ENCODE measurements at regions not wholly inside any gene's neighbourhood (a gene's known extent, or its start where the extent isn't known, plus 50 kb on each side); places are given as distances from the start of the nearest gene placed in this dataset.

GRCh38 chr12:86662464-86662863, 406.3 kb upstream of the MGAT4C start:
- no peak for TF ChIP-seq CTCF (IDR thresholded peaks at IDR 0.05)
- no peak overlapping the region for H3K27ac ChIP-seq (ENCODE audit: low read depth in 1 of 2, low read length in 2 of 2)
- intact Hi-C loops (cut with DNase I, micrococcal nuclease) = no loop called here
- no peaks in the 10 kb centered on the region for H3K27me3 Mint-ChIP-seq
- peaks cover 7% of the 10 kb centered on the region for H3K9me3 Mint-ChIP-seq
- DNase-seq (no peak), ATAC-seq (ENCODE audit: poor library complexity) (no peak)
- no peak overlapping the region for H3K4me3 Mint-ChIP-seq
- H3K4me3 ChIP-seq (ENCODE audit: low read length) = no peak overlapping the region
- ChIA-PET POLR2A (no interaction called here), CTCF (no interaction called here)
- H3K4me1 ChIP-seq (ENCODE audit: insufficient read depth, low read length) = no peaks in the 10 kb centered on the region
- no peaks in the 10 kb centered on the region for H3K27me3 ChIP-seq (ENCODE audit: control insufficient read depth in 1 of 2, insufficient read depth in 2 of 2, low read length in 2 of 2)
- no peaks in the 10 kb centered on the region for H3K4me1 Mint-ChIP-seq (ENCODE audit: low read depth)
- no peaks in the 10 kb centered on the region for H3K36me3 Mint-ChIP-seq (ENCODE audit: low read depth)
- no peak overlapping the region for H3K27ac Mint-ChIP-seq
- peaks cover 0 to 4% of the 10 kb centered on the region in 2 experiments for H3K9me3 ChIP-seq (ENCODE audit: control insufficient read depth in 1 of 2, insufficient read depth in 1 of 2, low read length in 2 of 2)
- H3K36me3 ChIP-seq (ENCODE audit: insufficient read depth, low read length) = no peaks in the 10 kb centered on the region

DNA sequence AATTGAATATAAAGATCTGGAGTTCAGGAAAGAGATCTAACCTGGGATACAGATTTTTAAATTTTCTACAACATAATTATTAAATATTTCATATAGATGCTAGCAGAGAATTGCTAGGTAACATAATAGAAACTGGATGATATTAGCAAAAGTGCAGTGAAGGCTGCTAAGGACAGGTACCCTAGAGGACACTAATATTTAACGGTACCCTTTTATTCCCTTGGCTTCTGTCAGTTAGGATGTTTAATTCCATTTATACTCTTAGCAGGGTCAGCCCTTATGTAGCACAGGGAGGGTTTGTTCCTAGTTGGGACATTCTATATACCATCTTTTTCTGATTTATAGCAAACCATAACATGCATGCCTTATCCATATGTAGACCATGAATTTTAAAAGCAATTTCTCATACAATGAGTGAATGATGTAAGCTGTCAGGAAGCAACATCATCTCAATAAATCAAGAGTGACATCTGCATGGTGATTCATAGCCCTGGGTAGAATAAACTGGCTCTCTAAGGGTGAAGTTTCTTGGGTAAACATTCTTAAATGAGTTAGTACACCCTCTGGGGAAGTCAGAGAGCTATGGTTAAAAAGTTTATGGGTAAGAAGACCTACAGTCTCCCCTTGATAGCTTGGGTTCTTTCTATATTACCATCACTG, 404.4 kb upstream of the MGAT4C start:
- ChIA-PET POLR2A (no interaction called here), CTCF (no interaction called here)
- no peaks in the 10 kb centered on the region for H3K27me3 Mint-ChIP-seq
- Histone ChIP-seq H3K4me1 (ENCODE audit: insufficient read depth, low read length) (no peaks in the 10 kb centered on the region), H3K27me3 (ENCODE audit: control insufficient read depth in 1 of 2, insufficient read depth in 2 of 2, low read length in 2 of 2) (no peaks in the 10 kb centered on the region), H3K9me3 (ENCODE audit: control insufficient read depth in 1 of 2, insufficient read depth in 1 of 2, low read length in 2 of 2) (peaks cover 0 to 4% of the 10 kb centered on the region in 2 experiments), H3K27ac (ENCODE audit: low read depth in 1 of 2, low read length in 2 of 2) (no peak overlapping the region), H3K36me3 (ENCODE audit: insufficient read depth, low read length) (no peaks in the 10 kb centered on the region), H3K4me3 (ENCODE audit: low read length) (no peak overlapping the region)
- DNase-seq (no peak), ATAC-seq (ENCODE audit: poor library complexity) (no peak)
- no peaks in the 10 kb centered on the region for H3K4me1 Mint-ChIP-seq (ENCODE audit: low read depth)
- no peak overlapping the region for H3K27ac Mint-ChIP-seq
- intact Hi-C loops (cut with DNase I, micrococcal nuclease) = no loop called here
- no peak overlapping the region for H3K4me3 Mint-ChIP-seq
- peaks cover 7% of the 10 kb centered on the region for H3K9me3 Mint-ChIP-seq
- H3K36me3 Mint-ChIP-seq (ENCODE audit: low read depth) = no peaks in the 10 kb centered on the region
- TF ChIP-seq CTCF (IDR thresholded peaks at IDR 0.05) = no peak

GRCh38 chr12:86659985-86660384, 403.8 kb upstream of the MGAT4C start:
- Histone ChIP-seq H3K4me1 (ENCODE audit: insufficient read depth, low read length) (no peaks in the 10 kb centered on the region), H3K4me3 (ENCODE audit: low read length) (no peak overlapping the region), H3K36me3 (ENCODE audit: insufficient read depth, low read length) (no peaks in the 10 kb centered on the region), H3K9me3 (ENCODE audit: control insufficient read depth in 1 of 2, insufficient read depth in 1 of 2, low read length in 2 of 2) (no peaks in the 10 kb centered on the region), H3K27ac (ENCODE audit: low read depth in 1 of 2, low read length in 2 of 2) (no peak overlapping the region), H3K27me3 (ENCODE audit: control insufficient read depth in 1 of 2, insufficient read depth in 2 of 2, low read length in 2 of 2) (no peaks in the 10 kb centered on the region)
- H3K27me3 Mint-ChIP-seq = no peaks in the 10 kb centered on the region
- H3K36me3 Mint-ChIP-seq (ENCODE audit: low read depth) = no peaks in the 10 kb centered on the region
- no peak for TF ChIP-seq CTCF (IDR thresholded peaks at IDR 0.05)
- no peaks in the 10 kb centered on the region for H3K4me1 Mint-ChIP-seq (ENCODE audit: low read depth)
- H3K9me3 Mint-ChIP-seq = peaks cover 5% of the 10 kb centered on the region
- ChIA-PET CTCF (no interaction called here), POLR2A (no interaction called here)
- no peak for DNase-seq
- no peak for ATAC-seq (ENCODE audit: poor library complexity)
- H3K4me3 Mint-ChIP-seq = no peak overlapping the region
- H3K27ac Mint-ChIP-seq = no peak overlapping the region
- intact Hi-C loops (cut with DNase I, micrococcal nuclease) = no loop called here

Measured in CD4-positive, alpha-beta T cell (primary cell).